Stimulated activated CD8-positive, alpha-beta memory T cell treated with anti-CD3 and anti-CD28 coated beads, Interleukin-7, amount 100 ng/mL, for 4 hours (primary cell): ENCODE measurements at regions not wholly inside any gene's neighbourhood (a gene's known extent, or its start where the extent isn't known, plus 50 kb on each side); places are given as distances from the start of the nearest gene placed in this dataset.
"Not testable (repeated sequence)": the region's sequence is repeated elsewhere in the genome, so short reads cannot be mapped to it uniquely, and the experiment has no call there.

ENCODE experiments used
- DNase-seq, 2 donors: peaks; one replicate each; pipeline ENCODE4 v3.0.0-alpha.2; 2020; ENCODE audit warnings: low read depth in 2 of 2

DNA sequence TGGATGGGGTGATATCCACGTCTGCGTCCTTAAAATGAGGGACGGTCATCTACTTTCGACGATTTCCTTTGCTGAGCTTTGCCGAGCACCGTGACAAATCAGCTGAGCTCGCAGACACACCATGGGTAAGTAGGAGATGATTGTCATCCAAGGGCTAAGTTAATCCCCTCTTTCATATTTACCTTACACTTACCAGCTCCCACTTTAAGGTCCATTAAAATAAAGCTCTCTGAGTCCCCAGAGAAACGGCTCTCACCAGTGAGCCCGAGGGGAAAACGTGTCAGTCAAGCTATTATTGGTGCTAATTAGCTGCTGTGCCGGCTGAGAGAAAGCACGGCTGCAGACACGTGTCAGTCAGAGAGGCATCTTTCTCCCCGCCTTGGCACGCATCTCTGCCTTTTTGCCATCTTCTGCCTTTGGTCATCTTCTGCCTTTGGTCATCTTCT lies 72.2 kb downstream of the CRLF2 start:
- DNase-seq: no peak

DNA sequence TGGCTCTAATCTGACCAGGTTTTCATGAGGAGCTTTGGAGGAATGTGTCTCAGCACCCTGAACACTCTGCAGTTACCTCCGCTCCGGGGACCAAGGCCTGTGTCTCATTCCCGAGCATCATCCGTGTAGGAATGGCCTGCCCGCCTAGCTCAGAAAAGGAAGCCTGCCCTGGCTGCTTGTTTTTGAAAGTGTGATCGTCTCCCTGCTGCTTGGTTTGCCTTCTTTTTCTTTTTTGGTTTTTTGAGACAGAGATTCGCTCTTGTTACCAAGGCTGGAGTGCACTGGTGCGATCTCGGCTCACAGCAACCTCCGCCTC lies 73.3 kb downstream of the CRLF2 start:
- no peak for DNase-seq

DNA sequence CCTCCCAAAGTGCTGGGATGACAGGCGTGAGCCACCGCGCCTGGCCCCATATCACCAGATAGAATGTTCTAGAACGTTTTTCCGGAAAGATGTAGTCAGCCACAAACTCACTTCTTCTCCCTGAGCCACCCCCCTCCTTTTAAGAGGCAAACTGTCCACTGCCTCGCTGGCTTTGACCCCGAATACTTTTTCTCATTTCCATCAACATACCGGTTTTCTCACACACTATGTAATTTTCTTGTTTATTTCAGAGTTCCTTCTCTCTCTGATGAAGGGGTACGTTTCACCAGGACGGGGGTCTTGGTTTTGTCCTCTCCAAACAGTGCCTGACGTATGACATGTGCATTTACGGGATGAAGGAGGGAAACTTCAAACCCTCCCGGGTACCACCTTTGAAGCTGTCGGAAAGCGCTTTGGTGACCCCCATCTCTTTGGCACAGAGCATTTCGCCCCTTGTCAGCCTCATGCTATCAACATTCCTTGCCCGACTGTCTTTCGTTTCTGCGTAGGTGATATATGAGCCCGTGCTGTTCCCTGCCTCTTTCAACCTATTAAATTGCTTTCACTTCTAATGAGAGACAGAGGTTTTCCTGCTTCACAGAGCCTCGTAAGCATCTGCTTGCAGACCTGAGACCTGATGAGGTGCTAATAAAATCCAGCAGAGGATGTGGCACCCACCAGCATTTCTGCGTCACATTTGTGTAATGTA lies 73.8 kb downstream of the CRLF2 start:
- DNase-seq: no peak

DNA sequence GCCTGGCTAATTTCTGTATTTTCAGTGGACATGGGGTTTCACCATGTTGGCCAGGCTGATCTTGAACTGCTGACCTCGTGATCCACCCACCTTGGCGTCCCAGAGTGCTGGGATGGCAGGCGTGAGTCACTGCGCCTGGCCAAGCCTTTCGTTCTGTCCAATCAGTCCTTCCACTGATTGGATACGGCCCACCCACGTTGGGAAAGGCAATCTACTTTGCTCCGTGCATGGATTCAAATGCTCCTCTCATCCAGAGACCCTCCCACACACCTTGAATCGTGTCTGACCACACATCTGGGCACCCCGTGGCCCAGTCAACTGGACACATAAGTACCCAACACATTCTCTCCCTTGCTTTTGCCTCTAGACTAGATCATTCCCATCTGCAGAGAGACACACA lies 74.9 kb downstream of the CRLF2 start:
- no peak for DNase-seq

DNA sequence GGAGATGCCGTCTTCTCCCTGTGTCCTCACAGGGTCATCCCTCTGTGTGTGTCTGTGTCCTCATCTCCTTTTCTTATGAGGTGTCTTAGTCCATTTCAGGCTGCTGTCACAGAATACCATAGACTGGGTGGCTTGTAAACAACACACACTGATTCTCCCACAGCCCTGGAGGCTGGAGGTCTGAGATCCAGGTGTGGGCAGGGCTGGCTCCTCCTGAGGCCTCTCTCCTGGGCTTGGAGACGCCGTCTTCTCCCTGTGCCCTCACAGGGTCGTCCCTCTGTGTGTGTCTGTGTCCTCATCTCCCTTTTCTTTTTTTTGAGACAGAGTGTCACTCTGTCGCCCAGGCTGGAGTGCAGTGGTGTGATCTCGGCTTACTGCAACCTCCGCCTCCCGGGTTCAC lies 75.9 kb downstream of the CRLF2 start:
- not testable (repeated sequence) for DNase-seq

DNA sequence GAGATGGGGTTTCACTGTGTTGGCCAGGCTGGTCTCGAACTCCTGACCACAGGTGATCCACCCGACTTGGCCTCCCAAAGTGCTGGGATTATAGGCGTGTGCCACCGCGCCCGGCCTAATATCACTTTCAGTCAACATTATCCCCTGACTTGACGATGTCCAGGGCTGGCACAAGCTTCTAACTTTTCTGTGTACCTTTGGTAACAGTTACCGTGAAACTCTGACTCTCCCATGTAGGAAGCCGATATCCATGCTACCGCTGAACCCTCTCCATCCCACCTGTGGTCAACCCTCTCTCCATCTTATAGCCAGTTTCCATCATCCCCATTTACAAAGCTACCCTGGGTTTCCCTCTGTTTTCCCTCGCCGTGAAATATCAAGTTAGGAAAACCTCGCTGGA lies 77.5 kb downstream of the CRLF2 start:
- no peak for DNase-seq

DNA sequence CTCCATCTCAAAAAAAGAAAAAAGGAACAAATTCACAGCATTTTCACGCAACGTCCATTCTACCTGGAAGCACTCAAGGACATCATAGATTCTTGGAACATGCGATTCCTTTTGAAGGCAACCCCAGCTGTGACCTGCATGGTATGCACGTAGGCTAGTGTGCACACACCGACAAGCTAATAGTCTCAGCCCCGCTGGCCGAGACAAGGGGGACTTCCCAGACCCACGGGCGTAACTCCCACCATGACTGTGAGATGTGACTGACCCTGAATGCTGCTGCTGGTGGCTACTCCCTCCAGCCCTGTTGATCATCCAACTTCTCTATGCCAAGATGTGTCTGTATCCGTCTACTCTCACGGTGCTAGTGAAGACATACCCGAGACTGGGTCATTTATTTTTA lies 78.3 kb downstream of the CRLF2 start:
- DNase-seq: no peak

DNA sequence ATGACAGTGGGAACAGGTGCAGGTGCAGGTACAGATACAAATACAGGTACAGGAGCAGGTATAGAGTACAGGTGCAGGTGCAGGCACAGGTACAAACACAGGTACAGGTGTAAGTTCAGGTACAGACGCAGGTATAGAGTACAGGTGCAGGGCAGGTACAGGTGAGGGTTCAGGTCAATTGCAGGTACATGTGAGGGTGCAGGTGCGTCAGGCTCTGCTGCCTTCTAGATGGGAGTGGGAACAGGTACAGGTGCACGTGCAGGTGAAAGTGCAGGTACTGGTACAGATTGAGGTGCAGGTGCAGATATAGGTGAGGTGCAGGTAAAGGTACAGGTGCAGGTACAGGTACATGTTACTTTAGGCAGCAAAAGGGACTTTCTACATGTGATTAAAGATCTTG lies 85.7 kb downstream of the CRLF2 start:
- no peak for DNase-seq

DNA sequence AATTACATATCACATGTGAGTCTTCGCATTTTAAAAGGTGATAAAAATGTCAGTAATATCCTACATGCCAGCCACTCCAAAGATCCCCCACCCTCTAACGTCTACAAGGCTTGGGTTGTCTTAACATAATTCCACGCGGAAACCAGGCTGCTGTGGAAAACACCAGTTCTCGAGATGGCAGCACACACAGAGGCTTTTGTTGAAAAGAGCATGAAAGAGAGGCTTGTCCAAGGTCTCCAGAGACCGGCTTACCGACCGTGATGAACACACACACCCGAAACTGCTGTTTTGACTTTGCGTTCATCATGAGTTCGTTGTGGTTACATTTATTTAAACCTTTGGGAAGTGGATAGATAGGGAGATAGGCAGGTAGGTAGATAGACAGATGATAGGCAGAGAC lies 87.9 kb downstream of the CRLF2 start:
- no peak for DNase-seq

DNA sequence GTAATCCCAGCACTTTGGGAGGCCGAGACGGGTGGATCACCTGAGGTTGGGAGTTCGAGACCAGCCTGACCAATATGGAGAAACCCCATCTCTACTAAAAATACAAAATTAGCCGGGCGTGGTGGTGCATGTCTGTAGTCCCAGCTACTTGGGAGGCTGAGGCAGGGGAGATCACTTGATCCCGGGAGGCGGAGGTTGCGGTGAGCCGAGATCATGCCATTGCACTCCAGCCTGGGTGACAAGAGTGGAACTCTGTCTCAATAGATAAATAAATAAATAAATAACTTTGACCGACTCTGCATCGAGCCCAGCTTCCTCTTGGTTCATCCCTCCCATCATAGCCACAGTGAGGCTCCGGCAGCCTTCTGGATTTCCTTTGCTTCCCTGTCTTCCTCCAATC lies 89.6 kb downstream of the CRLF2 start:
- DNase-seq: not testable (repeated sequence)

DNA sequence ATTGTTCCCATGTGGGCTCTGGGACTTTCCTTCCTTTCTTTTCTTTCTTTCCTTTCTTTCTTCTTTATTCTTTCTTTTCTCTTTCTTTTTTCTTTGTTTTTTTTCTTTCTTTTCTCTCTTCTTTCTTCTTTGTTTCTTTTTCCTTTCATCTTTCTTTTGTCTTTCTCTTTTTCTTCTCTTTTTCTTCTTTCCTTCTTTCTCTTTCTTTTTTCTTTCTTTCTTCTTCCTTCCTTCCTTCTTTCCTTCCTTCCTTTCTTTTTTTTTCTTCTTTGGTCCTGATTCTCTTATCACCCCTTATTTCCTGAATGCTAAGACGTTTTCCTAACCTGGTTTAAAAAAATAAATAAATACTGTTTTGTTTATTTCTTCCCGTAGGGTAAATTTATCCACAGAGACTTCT lies 93.2 kb downstream of the CRLF2 start:
- DNase-seq: no peak

DNA sequence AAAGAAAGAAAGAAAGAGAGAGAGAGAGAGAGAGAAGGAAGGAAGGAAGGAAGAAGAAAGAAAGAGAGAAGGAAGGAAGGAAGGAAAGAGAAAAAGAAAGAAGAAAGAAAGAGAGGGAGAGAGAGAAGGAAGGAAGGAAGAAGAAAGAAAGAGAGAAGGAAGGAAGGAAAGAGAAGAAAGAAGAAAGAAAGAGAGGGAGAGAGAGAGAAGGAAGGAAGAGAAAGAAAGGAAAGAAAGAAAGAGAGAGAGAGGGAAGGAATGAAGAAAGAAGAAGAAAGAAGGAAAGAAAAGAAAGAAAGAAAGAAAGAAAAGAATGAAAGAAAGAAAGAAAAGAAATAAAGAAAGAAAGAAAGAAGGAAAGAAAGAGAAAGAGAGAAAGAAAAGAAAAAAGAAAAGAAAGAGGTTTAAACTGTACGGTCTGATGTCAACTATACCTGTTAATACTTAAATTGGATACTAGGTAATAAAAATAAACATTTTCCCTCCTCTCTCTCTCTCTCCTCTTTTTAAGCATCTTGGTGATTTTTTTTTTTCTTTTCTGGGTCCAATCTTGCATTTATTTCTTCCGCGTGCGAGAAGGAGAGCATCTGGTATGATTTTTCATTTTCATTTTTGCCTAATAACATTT lies 93.8 kb downstream of the CRLF2 start:
- DNase-seq: no peak

DNA sequence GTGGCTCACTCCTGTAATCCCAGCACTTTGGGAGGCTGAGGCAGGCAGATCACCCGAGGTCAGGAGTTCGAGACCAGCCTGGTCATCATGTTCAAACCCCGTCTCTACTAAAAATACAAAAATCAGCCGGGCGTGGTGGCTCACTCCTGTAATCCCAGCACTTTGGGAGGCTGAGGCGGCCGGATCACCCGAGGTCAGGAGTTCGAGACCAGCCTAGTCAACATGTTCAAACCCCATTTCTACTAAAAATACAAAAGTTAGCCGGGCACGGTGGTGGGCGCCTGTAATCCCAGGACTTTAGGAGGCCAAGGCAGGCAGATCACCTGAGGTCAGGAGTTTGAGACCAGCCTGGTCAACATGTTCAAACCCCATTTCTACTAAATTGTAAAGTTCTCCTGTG lies 97.0 kb downstream of the CRLF2 start:
- DNase-seq: not testable (repeated sequence)

DNA sequence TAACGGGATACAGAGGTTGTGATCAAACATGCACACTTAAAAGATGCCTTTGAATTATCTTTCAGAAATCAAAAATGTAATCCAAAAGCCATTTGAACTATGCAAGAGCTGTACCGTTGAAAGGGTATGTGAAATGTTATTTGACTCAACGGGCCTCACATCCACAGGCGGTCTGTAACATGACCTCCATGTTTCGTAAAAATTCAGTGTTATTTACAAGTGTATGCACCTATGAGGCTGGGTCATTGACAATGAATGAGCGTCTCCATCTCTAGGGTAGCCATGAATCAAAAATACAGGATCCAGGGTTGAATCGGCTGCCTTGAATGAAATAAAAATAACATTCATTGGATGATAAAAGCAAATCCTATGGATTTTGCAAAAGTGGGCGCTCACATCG lies 100.1 kb downstream of the CRLF2 start:
- DNase-seq: no peak

DNA sequence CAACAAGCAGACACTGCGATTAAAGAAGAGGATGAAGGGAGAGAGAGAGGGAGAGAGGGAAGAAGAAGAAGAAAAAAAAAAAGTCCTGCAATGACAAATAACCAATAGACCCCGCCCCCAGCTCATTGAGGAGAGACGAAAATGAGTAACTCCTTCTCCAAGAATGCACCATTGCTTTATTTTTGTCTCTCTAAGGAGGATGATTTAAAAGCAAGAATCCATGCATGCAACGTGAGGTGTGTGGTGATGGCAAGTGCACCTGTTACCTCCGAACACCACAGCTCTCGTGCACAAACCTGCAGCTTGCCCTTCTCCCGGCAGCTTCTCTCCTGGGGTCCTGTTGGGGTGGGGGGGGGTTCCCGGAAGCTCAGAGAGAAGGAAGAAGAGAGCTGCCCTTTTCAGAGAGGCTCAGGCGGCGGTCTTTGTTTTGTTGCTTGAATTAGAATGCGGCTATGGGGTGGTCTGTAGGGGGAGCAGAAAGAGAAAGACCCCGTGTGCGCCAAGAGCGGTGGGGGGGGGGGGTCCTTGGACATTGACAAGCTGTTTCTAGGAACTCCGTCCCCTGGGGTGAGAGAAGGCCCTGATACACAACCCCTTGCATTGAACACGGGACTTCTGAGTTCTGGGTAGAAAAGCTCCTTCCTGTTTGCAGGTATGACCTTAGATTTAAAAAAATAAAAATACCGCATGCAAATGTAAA lies 100.7 kb downstream of the CRLF2 start:
- DNase-seq: no peak

DNA sequence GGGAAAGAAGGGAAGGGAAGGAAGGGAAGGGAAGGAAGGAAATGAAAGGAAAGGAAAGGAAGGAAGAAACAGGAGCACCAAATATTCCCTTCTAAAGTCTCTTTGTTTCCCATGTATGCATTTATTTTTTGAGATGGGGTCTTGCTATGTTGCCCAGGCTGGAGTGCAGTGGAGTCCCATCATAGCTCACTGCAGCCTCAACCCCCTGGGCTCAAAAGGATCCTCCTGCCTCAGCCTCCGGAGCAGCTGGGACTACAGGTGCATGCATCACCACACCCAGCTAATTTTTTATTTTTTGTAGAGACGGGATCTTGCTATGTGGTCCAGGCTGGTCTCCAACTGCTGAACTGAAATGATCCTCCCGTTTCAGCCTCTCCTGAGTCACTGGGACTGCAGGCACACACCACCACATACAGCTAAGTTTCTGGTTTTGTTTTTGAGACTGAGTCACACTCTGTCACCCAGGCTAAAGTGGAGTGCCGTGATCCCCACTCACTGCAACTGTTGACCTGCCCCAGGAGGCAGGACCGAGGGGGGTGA lies 102.8 kb downstream of the CRLF2 start:
- DNase-seq: no peak

DNA sequence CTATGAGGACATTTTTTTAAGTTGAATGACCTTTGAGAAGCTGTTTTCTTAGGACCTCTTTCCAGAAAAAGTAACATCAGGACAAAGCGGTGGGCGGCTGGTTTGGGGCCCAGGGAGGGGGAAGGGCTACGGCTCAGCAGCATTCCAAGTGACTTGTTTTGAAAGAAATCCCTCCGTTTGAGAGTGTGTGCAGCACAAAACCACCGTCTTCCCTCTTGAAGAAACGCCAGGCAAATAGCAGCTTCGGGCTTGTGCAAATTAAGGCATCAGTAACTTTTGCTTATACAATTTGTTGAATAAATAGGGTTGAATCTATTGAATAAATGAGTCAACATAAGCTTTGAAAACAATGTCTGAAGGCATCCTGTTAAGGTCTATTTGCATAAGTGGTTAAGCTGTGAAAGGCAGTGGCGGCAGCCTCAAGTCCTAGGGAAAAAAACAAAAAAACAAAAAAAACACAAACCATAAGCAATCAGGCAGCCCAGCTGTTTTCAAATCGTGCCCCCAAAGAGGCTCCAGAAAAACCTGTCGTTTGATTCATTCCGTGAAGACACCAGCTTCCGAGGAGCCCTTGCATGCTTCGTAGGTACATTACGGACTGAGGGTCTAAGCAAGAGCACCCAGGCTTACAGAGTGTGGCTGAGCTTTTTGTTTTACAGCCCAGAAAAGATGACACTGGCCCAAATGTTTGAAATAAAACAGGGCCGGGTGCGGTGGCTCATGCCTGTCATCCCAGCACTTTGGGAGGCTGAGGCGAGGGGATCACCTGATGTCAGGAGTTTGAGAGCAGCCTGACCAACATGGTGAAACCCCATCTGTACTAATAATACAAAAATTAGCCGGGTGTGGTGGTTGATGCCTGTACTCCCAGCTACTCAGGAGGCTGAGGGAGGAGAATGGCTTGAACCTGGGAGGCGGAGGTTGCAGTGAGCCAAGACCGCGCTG lies 103.7 kb downstream of the CRLF2 start:
- no peak for DNase-seq

DNA sequence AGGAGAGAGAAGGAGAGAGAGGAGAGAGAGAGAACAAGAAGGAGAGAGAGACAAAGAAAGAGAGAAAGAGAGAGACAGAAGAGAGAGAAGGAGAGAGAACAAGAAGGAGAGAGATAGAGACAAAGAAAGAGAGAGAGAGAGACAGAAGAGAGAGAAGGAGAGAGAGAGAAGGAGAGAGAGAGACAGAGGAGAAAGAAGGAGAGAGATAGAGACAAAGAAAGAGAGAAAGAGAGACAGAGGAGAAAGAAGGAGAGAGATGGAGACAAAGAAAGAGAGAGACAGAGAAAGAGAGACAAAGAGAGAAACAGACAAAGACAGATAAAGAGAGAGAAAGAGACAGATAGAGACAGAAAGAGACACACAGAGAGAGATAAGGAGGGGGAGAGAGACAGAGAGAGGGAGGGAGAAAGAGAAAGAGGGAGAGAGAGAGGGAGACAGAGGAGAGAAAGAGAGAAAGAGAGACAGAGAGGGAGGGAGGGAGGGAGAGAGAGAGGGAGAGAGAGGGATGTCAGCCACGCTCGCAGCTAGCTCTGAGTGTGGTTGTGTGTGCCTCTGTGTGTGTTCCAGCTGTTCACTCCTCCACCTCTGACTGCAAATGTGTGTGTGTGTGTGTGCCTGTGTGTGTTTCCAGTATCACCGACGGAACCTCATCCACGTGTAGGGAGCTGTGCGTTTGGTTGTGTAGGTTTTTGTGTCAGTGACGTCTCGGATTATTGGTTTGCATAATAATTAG lies 105.8 kb downstream of the CRLF2 start:
- DNase-seq: no peak

DNA sequence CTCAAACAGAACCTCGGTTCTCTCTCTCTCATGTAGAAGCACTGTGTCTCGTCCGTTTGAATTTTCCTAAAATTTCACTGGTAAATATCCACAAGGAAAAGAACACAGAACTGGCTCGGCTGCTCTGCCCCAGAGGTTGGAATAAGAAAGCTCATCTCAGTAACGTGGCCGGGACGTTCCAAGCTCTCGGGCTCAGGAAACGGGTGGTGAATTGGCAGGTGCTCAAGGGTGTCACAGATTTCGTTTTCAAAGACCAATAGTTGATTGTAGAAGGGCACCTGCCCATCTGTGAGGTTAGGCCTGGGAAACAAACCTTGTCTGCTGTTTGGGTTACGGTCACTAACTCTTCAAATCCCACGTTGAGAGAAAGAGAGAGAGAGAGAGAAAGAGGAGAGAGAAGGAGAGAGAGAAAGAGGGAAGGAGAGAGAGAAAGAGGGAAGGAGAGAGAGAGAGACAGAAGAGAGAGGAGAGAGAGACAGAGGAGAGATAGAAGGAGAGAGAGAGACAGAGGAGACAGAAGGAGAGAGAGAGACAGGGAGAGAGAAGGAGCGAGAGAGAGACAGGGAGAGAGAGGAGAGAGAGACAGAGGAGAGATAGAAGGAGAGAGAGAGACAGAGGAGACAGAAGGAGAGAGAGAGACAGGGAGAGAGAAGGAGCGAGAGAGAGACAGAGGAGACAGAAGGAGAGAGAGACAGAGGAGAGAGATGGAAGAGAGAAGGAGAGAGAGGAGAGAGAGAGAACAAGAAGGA lies 106.6 kb downstream of the CRLF2 start:
- DNase-seq: no peak

DNA sequence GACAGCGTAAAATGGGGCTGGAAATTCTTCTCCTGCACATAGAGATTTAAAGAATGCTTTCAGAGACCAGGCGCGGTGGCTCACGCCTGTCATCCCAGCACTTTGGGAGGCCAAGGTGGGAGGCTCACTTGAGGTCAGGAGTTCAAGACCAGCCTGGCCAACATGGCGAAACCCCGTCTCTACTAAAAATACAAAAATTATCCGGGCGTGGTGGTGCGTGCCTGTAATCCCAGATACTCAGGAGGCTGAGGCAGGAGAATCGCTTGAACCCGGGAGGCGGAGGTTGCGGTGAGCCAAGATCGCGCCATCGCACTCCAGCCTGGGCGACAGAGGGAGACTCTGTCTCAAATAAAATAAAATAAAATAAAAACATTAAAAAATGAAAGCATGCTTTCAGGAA lies 107.4 kb downstream of the CRLF2 start:
- not testable (repeated sequence) for DNase-seq
